ENCODE measurements at regions not wholly inside any gene's neighbourhood (a gene's known extent, or its start where the extent isn't known, plus 50 kb on each side); places are given as distances from the start of the nearest gene placed in this dataset.

GRCh38 chr2:136452528-136452927 lies 312.8 kb upstream of the THSD7B start:
- TF ChIP-seq REST (IDR thresholded peaks at IDR 0.05; ENCODE audit: insufficient read depth in 1 of 2, low read depth in 2 of 2, low read length in 1 of 2) (no peak), POLR2AphosphoS5 (IDR thresholded peaks at IDR 0.05; ENCODE audit: low read depth, low read length) (no peak), CTCF (IDR thresholded peaks at IDR 0.05) (no peak), TCF7L2 (IDR thresholded peaks at IDR 0.05; ENCODE audit: low read depth, low read length) (no peak), SIN3A (IDR thresholded peaks at IDR 0.05; ENCODE audit: borderline replicate concordance, insufficient read depth, low read depth, low read length) (no peak)
- peaks cover 4% of the 10 kb centered on the region; the same call in 1 of the 2 replicates for H3K27me3 ChIP-seq (ENCODE audit: control insufficient read depth, insufficient read depth, low read length)
- CTCF ChIA-PET = no interaction called here
- in situ Hi-C loops (cut with HindIII; ENCODE audit: low pct_unique_long_range_greater_than_20kb, low sequenced_read_pairs) = no loop called here
- H3K4me3 ChIP-seq (ENCODE audit: low read depth in 2 of 2, low read length in 2 of 2) = no peak overlapping the region
- intact Hi-C loops (cut with micrococcal nuclease; ENCODE audit: unreplicated experiment) = no loop called here
- no peak overlapping the region for H3K27ac ChIP-seq (ENCODE audit: low read length)
- no peaks in the 10 kb centered on the region for H3K4me1 ChIP-seq (ENCODE audit: control insufficient read depth, insufficient read depth, low read length)
- H3K9me3 ChIP-seq (ENCODE audit: control insufficient read depth, insufficient read depth, low read depth, low read length) = no peaks in the 10 kb centered on the region
- DNase-seq (ENCODE audit: low read depth, low spot score) (no peak), ATAC-seq (no peak)
- POLR2A ChIA-PET = no interaction called here
- no TSS peak for BruUV-seq (replicated peaks)
- no peaks in the 10 kb centered on the region for H3K36me3 ChIP-seq (ENCODE audit: control insufficient read depth, insufficient read depth, low read length)

GRCh38 chr2:136448986-136449780 lies 316.2 kb upstream of the THSD7B start:
- BruUV-seq (replicated peaks) = no TSS peak
- no peaks in the 10 kb centered on the region for H3K36me3 ChIP-seq (ENCODE audit: control insufficient read depth, insufficient read depth, low read length)
- TF ChIP-seq TCF7L2 (IDR thresholded peaks at IDR 0.05; ENCODE audit: low read depth, low read length) = no peak
- TF ChIP-seq CTCF (IDR thresholded peaks at IDR 0.05) = no peak
- no peak for TF ChIP-seq SIN3A (IDR thresholded peaks at IDR 0.05; ENCODE audit: borderline replicate concordance, insufficient read depth, low read depth, low read length)
- no peak for TF ChIP-seq REST (IDR thresholded peaks at IDR 0.05; ENCODE audit: insufficient read depth in 1 of 2, low read depth in 2 of 2, low read length in 1 of 2)
- no peak for TF ChIP-seq POLR2AphosphoS5 (IDR thresholded peaks at IDR 0.05; ENCODE audit: low read depth, low read length)
- ATAC-seq = no peak
- H3K4me1 ChIP-seq (ENCODE audit: control insufficient read depth, insufficient read depth, low read length) = no peaks in the 10 kb centered on the region
- intact Hi-C loops (cut with micrococcal nuclease; ENCODE audit: unreplicated experiment) (no loop called here), in situ Hi-C loops (cut with HindIII; ENCODE audit: low pct_unique_long_range_greater_than_20kb, low sequenced_read_pairs) (no loop called here)
- no peak overlapping the region for H3K27ac ChIP-seq (ENCODE audit: low read length)
- no peaks in the 10 kb centered on the region for H3K27me3 ChIP-seq (ENCODE audit: control insufficient read depth, insufficient read depth, low read length)
- no peak overlapping the region for H3K4me3 ChIP-seq (ENCODE audit: low read depth in 2 of 2, low read length in 2 of 2)
- ChIA-PET POLR2A (no interaction called here), CTCF (no interaction called here)
- no peak for DNase-seq (ENCODE audit: low read depth, low spot score)
- no peaks in the 10 kb centered on the region for H3K9me3 ChIP-seq (ENCODE audit: control insufficient read depth, insufficient read depth, low read depth, low read length)
